ENCODE measurements at regions not wholly inside any gene's neighbourhood (a gene's known extent, or its start where the extent isn't known, plus 50 kb on each side); places are given as distances from the start of the nearest gene placed in this dataset.

DNA sequence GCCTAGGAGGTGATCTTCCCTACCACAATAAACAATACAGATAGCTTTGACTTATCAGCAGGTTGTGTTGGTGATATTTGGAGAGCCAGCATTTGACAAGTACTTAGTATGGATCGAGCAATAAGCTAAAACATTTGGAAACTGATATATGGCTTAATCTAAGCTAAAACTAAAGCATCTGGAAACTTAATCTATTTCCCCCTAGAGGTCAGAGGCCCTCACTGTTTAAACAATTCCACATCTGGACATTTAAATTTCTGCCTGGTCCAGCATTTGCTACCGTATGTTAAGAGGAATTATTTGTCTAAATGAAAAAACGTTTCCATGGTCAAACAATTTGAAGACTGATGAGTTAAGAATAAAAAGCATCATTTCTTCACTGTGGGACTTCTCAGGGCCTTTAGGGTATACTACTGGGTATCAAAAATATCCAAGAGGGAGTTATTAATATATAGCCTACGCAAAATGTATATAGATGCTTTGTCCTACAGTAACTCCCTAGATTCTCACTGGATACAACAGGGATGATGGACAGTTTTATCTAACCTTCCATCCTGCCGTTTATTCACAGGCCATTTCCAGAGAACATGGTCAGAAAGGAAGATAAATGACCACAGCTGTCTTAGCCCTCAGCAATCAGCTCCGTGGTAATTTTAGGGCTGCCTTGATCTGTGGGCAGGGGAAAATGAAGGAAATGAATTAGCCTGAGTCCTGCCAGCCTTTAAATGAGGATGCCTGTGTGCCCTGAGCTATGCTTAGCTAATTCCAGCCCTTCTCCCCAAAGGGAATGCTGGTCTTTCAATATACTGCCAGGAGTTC, 135.4 kb upstream of the NUDT4 start:
- no peak for ATAC-seq
- no peak overlapping the region for H3K4me3 Mint-ChIP-seq
- no peak for DNase-seq
- H3K9me3 Mint-ChIP-seq (ENCODE audit: low read depth): peaks cover 2% of the 10 kb centered on the region
- H3K27ac Mint-ChIP-seq: no peak overlapping the region
- H3K4me1 Mint-ChIP-seq: peaks cover 25% of the 10 kb centered on the region
- no peaks in the 10 kb centered on the region for H3K36me3 Mint-ChIP-seq
- no peaks in the 10 kb centered on the region for H3K27me3 Mint-ChIP-seq
- CTCF ChIA-PET: interaction anchor here (1.2 to 1.5 kb wide), 2 partner anchors 145 to 178 kb away, joined by 3 to 4 read pairs; no protein-coding TSS in a partner anchor

- no peak for DNase-seq
- Mint-ChIP-seq H3K4me1 (peaks cover 27% of the 10 kb centered on the region), H3K27ac (no peak overlapping the region), H3K4me3 (no peak overlapping the region), H3K27me3 (no peaks in the 10 kb centered on the region), H3K36me3 (no peaks in the 10 kb centered on the region), H3K9me3 (ENCODE audit: low read depth) (peaks cover 2% of the 10 kb centered on the region)
- no peak for ATAC-seq
- CTCF ChIA-PET: interaction anchor here (1.6 to 1.9 kb wide), 2 partner anchors 145 to 176 kb away, joined by 6 to 7 read pairs; no protein-coding TSS in a partner anchor
Observed at GRCh38 chr12:93243382-93243688, 134.4 kb upstream of the NUDT4 start.

GRCh38 chr12:93243689-93244513, 133.8 kb upstream of the NUDT4 start:
- Mint-ChIP-seq H3K27ac (peak overlapping the region; percentile 55), H3K4me3 (no peak overlapping the region), H3K27me3 (no peaks in the 10 kb centered on the region), H3K9me3 (ENCODE audit: low read depth) (peaks cover 2% of the 10 kb centered on the region), H3K36me3 (no peaks in the 10 kb centered on the region), H3K4me1 (peaks cover 31% of the 10 kb centered on the region)
- no peak for DNase-seq
- ATAC-seq: peak; percentile 38
- CTCF ChIA-PET: interaction anchor here (1.6 to 1.9 kb wide), 2 partner anchors 146 to 176 kb away, joined by 6 to 7 read pairs; no protein-coding TSS in a partner anchor

- Mint-ChIP-seq H3K36me3 (no peaks in the 10 kb centered on the region), H3K4me3 (no peak overlapping the region), H3K9me3 (ENCODE audit: low read depth) (peaks cover 2% of the 10 kb centered on the region), H3K27ac (peak overlapping the region; percentile 55), H3K27me3 (no peaks in the 10 kb centered on the region), H3K4me1 (peaks cover 38% of the 10 kb centered on the region)
- CTCF ChIA-PET: interaction anchor here (1.6 to 1.9 kb wide), 2 partner anchors 147 to 175 kb away, joined by 6 to 7 read pairs; no protein-coding TSS in a partner anchor
- ATAC-seq (no peak), DNase-seq (no peak)
Observed at GRCh38 chr12:93244514-93245077, 133.1 kb upstream of the NUDT4 start.

- DNase-seq (peak; percentile 66), ATAC-seq (peak; percentile 75)
- H3K27me3 Mint-ChIP-seq: no peaks in the 10 kb centered on the region
- H3K9me3 Mint-ChIP-seq (ENCODE audit: low read depth): no peaks in the 10 kb centered on the region
- peak overlapping the region; percentile 74 for H3K27ac Mint-ChIP-seq
- H3K4me3 Mint-ChIP-seq: peak overlapping the region; percentile 13
- CTCF ChIA-PET: interaction anchor here (1.1 kb wide), 1 partner anchor 174 kb away, joined by 4 read pairs; no protein-coding TSS in a partner anchor
- H3K4me1 Mint-ChIP-seq: peaks cover 41% of the 10 kb centered on the region
- H3K36me3 Mint-ChIP-seq: no peaks in the 10 kb centered on the region
Observed at GRCh38 chr12:93245543-93245942, 132.2 kb upstream of the NUDT4 start.

GRCh38 chr12:93247313-93247991, 130.3 kb upstream of the NUDT4 start:
- CTCF ChIA-PET: interaction anchor here (1.3 kb wide), 1 partner anchor 149 kb away, joined by 3 read pairs; no protein-coding TSS in a partner anchor
- DNase-seq (no peak), ATAC-seq (no peak)
- peaks cover 41% of the 10 kb centered on the region for H3K4me1 Mint-ChIP-seq
- no peak overlapping the region for H3K27ac Mint-ChIP-seq
- no peak overlapping the region for H3K4me3 Mint-ChIP-seq
- no peaks in the 10 kb centered on the region for H3K27me3 Mint-ChIP-seq
- H3K36me3 Mint-ChIP-seq: peaks cover 2% of the 10 kb centered on the region
- H3K9me3 Mint-ChIP-seq (ENCODE audit: low read depth): no peaks in the 10 kb centered on the region

DNA sequence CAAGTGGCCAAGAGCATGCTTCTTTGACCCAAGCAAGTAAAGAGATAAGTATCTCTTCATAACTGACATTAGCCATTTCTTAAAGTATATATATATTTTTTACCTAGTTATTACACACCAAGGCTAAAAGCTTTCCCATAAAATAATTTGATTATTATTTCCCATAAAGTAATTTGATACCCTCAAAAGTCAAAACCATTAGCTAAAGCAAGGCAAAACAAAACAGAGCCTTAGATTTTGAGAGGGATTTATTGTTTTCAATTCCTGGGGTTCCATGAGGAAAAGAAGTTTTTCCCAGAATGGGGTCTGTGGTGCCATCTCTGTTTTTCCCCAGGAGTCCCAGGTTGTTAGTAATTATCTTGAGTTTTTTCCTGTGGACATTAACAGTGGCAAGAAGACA, 125.5 kb upstream of the NUDT4 start:
- H3K4me1 Mint-ChIP-seq: peaks cover 16% of the 10 kb centered on the region
- DNase-seq: no peak
- no peak overlapping the region for H3K27ac Mint-ChIP-seq
- peaks cover 6% of the 10 kb centered on the region for H3K36me3 Mint-ChIP-seq
- H3K4me3 Mint-ChIP-seq: no peak overlapping the region
- no peak for ATAC-seq
- peaks cover 5% of the 10 kb centered on the region for H3K9me3 Mint-ChIP-seq (ENCODE audit: low read depth)
- CTCF ChIA-PET: no interaction called here
- no peaks in the 10 kb centered on the region for H3K27me3 Mint-ChIP-seq

GRCh38 chr12:93254911-93255310, 122.8 kb upstream of the NUDT4 start:
- CTCF ChIA-PET: no interaction called here
- H3K27ac Mint-ChIP-seq: no peak overlapping the region
- H3K36me3 Mint-ChIP-seq: peaks cover 6% of the 10 kb centered on the region
- H3K27me3 Mint-ChIP-seq: no peaks in the 10 kb centered on the region
- ATAC-seq (no peak), DNase-seq (no peak)
- H3K9me3 Mint-ChIP-seq (ENCODE audit: low read depth): peaks cover 5% of the 10 kb centered on the region
- no peak overlapping the region for H3K4me3 Mint-ChIP-seq
- H3K4me1 Mint-ChIP-seq: peaks cover under 1% of the 10 kb centered on the region

- Mint-ChIP-seq H3K27me3 (no peaks in the 10 kb centered on the region), H3K36me3 (peaks cover 6% of the 10 kb centered on the region), H3K4me3 (no peak overlapping the region), H3K27ac (no peak overlapping the region), H3K4me1 (no peaks in the 10 kb centered on the region), H3K9me3 (ENCODE audit: low read depth) (peaks cover 5% of the 10 kb centered on the region)
- CTCF ChIA-PET: no interaction called here
- no peak for ATAC-seq
- DNase-seq: no peak
Observed at GRCh38 chr12:93256256-93256969, 121.3 kb upstream of the NUDT4 start.

- H3K27ac Mint-ChIP-seq: no peak overlapping the region
- DNase-seq (no peak), ATAC-seq (no peak)
- no peaks in the 10 kb centered on the region for H3K36me3 Mint-ChIP-seq
- no peaks in the 10 kb centered on the region for H3K9me3 Mint-ChIP-seq (ENCODE audit: low read depth)
- no peak overlapping the region for H3K4me3 Mint-ChIP-seq
- no peaks in the 10 kb centered on the region for H3K4me1 Mint-ChIP-seq
- H3K27me3 Mint-ChIP-seq: peaks cover 3% of the 10 kb centered on the region
- CTCF ChIA-PET: interaction anchor here (1.0 kb wide), 1 partner anchor 136 kb away, joined by 4 read pairs; no protein-coding TSS in a partner anchor
Observed at GRCh38 chr12:93261505-93262094, 116.1 kb upstream of the NUDT4 start.

GRCh38 chr12:93272997-93273396, 104.7 kb upstream of the NUDT4 start:
- Mint-ChIP-seq H3K27me3 (no peaks in the 10 kb centered on the region), H3K4me3 (no peak overlapping the region), H3K4me1 (peaks cover 3% of the 10 kb centered on the region), H3K9me3 (ENCODE audit: low read depth) (peaks cover under 1% of the 10 kb centered on the region), H3K27ac (no peak overlapping the region), H3K36me3 (no peaks in the 10 kb centered on the region)
- CTCF ChIA-PET: no interaction called here
- ATAC-seq (no peak), DNase-seq (no peak)

DNA sequence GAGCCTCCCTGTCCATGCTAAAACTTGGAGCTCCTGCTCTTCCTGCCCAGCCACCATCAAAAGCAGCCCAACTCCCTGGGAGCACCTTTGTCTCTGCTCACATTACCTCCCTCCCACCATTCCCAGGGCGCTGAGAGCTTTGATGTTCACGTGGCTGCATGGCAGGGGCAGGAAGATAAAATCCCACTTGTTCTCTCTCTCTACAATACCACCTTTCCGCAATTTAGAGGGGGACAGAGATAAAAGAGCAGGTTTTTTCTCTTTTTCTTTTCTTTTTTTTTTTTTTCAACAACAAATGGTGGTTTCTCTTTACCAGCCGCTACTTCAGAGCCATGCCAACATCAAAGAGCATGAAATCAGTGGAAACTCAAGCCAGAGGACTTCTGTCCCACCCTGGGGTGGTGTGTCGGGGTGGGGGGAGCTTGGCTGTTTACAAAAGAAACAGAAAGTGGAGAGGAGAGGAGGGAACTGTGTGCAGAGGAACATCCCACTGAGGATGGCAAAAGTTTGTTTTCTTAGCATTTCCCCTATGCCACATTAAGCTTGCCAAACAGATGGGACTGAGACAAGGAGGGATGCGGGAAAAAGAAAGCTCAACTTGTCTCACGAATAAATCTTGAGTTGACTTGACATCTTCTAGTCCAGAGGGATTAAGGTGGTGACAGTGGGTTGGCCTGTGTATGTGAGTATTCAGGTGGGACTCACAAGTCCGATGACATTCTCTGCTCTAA, 103.7 kb upstream of the NUDT4 start:
- ATAC-seq (no peak), DNase-seq (no peak)
- Mint-ChIP-seq H3K4me1 (peaks cover 3% of the 10 kb centered on the region), H3K4me3 (no peak overlapping the region), H3K36me3 (no peaks in the 10 kb centered on the region), H3K9me3 (ENCODE audit: low read depth) (no peaks in the 10 kb centered on the region), H3K27me3 (no peaks in the 10 kb centered on the region), H3K27ac (no peak overlapping the region)
- CTCF ChIA-PET: no interaction called here

Measured in activated CD8-positive, alpha-beta memory T cell treated with anti-CD3 and anti-CD28 coated beads, Interleukin-2, amount 10 ng/mL, durations not matched to agents 7 days and 5 days (primary cell).